Mesothelial cell of epicardium (in vitro differentiated cells): ENCODE measurements at regions not wholly inside any gene's neighbourhood (a gene's known extent, or its start where the extent isn't known, plus 50 kb on each side); places are given as distances from the start of the nearest gene placed in this dataset.
A peak's percentile ranks its signal among the peaks of the same experiment; 100 is the strongest.
"Not testable (repeated sequence)": the region's sequence is repeated elsewhere in the genome, so short reads cannot be mapped to it uniquely, and the experiment has no call there.

Experiments used
- DNase-seq, 2 experiments: peaks; one replicate each; pipeline ENCODE4 v3.0.0; 2021; ENCODE audit warnings: low spot score in 2 of 2; ENCODE audit not compliant: unreplicated experiment in 2 of 2
- H3K27ac Mint-ChIP-seq: 2 replicates; pipeline ENCODE4 v1.8.0; 2021; ENCODE audit warnings: mixed read lengths
- H3K27me3 Mint-ChIP-seq: 2 replicates; pipeline ENCODE4 v1.8.0; 2021; ENCODE audit warnings: low read depth, mixed read lengths
- H3K36me3 Mint-ChIP-seq: 2 replicates; pipeline ENCODE4 v1.8.0; 2021; ENCODE audit warnings: mixed read lengths
- H3K4me1 Mint-ChIP-seq: 2 replicates; pipeline ENCODE4 v1.8.0; 2021; ENCODE audit warnings: mixed read lengths
- H3K4me3 Mint-ChIP-seq: 2 replicates; pipeline ENCODE4 v1.8.0; 2021; ENCODE audit warnings: mild to moderate bottlenecking, moderate library complexity, mixed read lengths
- H3K9me3 Mint-ChIP-seq: 2 replicates; pipeline ENCODE4 v1.8.0; 2021; ENCODE audit warnings: mixed read lengths
- CTCF ChIP-seq: fragments of 200-600 bp; sonication (generic); IDR thresholded peaks from one replicate; pipeline ENCODE4 v1.5.0; 2021; ENCODE audit warnings: antibody characterized with exemption; ENCODE audit not compliant: unreplicated experiment

DNA sequence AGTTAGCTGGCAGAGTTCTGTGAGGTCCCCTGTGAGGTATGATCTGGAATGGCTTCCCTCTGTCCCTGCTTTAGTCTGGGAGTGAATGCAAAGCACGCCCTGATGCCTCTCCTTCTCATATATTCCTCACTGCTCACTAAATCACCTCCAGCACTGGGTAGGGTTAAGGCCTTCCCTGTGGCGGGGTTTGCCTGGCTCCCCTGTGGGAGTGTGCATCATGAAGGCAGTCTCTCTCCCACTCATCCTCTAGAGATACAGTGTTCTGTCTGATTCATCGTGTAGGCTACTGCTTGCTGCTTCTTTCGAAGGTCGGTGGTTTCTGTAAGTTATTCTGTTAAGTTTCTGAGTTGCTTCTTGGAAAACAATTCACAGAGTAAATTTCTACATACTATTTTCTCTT, 420.0 kb upstream of the EYS start:
- Mint-ChIP-seq H3K27me3 (peaks cover 1% of the 10 kb centered on the region), H3K36me3 (no peaks in the 10 kb centered on the region), H3K27ac (no peak overlapping the region), H3K4me1 (no peaks in the 10 kb centered on the region), H3K9me3 (peaks cover 17% of the 10 kb centered on the region), H3K4me3 (no peak overlapping the region)
- no peak for TF ChIP-seq CTCF
- DNase-seq = no peak

GRCh38 chr6:66126358-66126757, 419.3 kb upstream of the EYS start:
- no peak for DNase-seq
- Mint-ChIP-seq H3K27ac (no peak overlapping the region), H3K36me3 (no peaks in the 10 kb centered on the region), H3K4me3 (no peak overlapping the region), H3K9me3 (peaks cover 23% of the 10 kb centered on the region), H3K27me3 (peaks cover 1% of the 10 kb centered on the region), H3K4me1 (no peaks in the 10 kb centered on the region)
- no peak for TF ChIP-seq CTCF

DNA sequence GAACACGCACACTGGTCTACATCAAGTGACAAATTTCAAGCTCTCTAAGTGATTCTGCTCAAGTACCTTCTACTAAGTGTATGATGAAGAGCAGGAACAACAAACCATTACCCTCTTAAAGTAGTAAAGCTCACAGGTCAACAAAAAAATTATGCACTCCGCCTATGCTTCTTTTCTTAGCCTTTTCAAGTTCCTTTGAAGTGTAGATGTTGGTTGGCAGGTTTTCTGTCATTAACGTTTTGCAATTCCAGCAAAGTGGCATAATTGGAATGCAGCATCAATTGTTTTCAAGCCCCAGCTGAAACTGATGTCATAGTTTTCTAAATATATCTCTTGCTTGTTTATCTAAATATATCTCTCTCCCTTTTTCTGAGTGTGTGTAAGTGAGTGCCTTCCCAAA, 396.9 kb upstream of the EYS start:
- H3K27me3 Mint-ChIP-seq = no peaks in the 10 kb centered on the region
- TF ChIP-seq CTCF = no peak
- no peaks in the 10 kb centered on the region for H3K36me3 Mint-ChIP-seq
- no peak for DNase-seq
- no peak overlapping the region for H3K4me3 Mint-ChIP-seq
- H3K9me3 Mint-ChIP-seq = peaks cover 7% of the 10 kb centered on the region
- H3K4me1 Mint-ChIP-seq = peaks cover 13% of the 10 kb centered on the region
- H3K27ac Mint-ChIP-seq = peak overlapping the region; percentile 17

- Mint-ChIP-seq H3K27ac (no peak overlapping the region), H3K4me3 (no peak overlapping the region), H3K4me1 (peaks cover 13% of the 10 kb centered on the region), H3K27me3 (no peaks in the 10 kb centered on the region), H3K9me3 (peaks cover 7% of the 10 kb centered on the region), H3K36me3 (no peaks in the 10 kb centered on the region)
- no peak for TF ChIP-seq CTCF
- DNase-seq = no peak
These were observed 396.3 kb upstream of the EYS start for GRCh38 chr6:66103354-66103753.

DNA sequence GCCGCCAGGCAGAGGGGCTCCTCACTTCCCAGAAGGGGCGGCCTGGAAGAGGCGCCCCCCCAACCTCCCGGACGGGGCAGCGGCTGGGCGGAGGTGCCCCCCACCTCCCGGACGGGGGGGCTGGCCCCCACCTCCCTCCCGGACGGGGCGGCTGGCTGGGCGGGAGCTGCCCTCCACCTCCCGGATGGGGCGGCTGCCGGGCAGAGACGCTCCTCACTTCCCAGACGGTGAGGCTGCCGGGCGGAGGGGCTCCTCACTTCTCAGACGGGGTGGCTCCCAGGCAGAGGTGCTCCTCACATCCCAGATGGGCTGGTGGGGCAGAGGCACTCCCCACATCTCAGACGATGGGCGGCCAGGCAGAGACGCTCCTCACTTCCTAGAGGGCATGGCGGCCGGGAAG, 389.7 kb upstream of the EYS start:
- TF ChIP-seq CTCF = no peak
- DNase-seq = no peak
- Mint-ChIP-seq H3K4me1 (no peaks in the 10 kb centered on the region), H3K9me3 (peaks cover 11% of the 10 kb centered on the region), H3K36me3 (no peaks in the 10 kb centered on the region), H3K4me3 (no peak overlapping the region), H3K27ac (no peak overlapping the region), H3K27me3 (no peaks in the 10 kb centered on the region)

DNA sequence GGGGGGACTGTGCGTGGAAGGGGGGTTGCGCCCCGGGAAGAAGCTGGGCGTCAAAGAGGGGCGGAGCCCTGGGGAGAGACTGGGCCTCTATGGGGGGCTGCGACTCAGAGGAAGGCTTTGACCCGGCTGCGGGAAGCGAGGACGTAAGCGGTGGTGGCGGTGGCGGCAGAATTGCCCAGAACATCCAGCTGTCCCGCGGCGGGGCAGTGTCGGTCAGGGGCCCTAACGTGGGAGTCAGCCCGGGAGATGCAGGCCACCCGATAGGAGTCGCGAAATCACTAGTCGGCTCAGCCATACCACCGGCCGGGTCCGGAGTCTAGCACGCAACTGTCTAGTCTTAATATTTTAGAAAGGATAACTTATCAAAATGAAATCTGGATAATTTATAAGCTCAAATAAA, 387.6 kb upstream of the EYS start:
- no peak for TF ChIP-seq CTCF
- no peak overlapping the region for H3K4me3 Mint-ChIP-seq
- H3K27ac Mint-ChIP-seq = no peak overlapping the region
- no peaks in the 10 kb centered on the region for H3K27me3 Mint-ChIP-seq
- no peaks in the 10 kb centered on the region for H3K4me1 Mint-ChIP-seq
- no peak for DNase-seq
- peaks cover 16% of the 10 kb centered on the region for H3K9me3 Mint-ChIP-seq
- H3K36me3 Mint-ChIP-seq = no peaks in the 10 kb centered on the region

- not testable (repeated sequence) for H3K36me3 Mint-ChIP-seq, H3K4me3 Mint-ChIP-seq, H3K27ac Mint-ChIP-seq, H3K4me1 Mint-ChIP-seq, DNase-seq, H3K27me3 Mint-ChIP-seq
- peaks cover 24% of the 10 kb centered on the region for H3K9me3 Mint-ChIP-seq
These were observed 385.3 kb upstream of the EYS start for GRCh38 chr6:66092306-66092705.
